Gastrocnemius medialis (tissue), 4 donors: ENCODE measurements at regions not wholly inside any gene's neighbourhood (a gene's known extent, or its start where the extent isn't known, plus 50 kb on each side); places are given as distances from the start of the nearest gene placed in this dataset.

Experiments
- ATAC-seq, 2 donors: fragments of 150-250 bp; one replicate each; pipeline ENCODE4 v1.9.1; 2016
- DNase-seq, 2 donors: peaks; one replicate each; pipeline ENCODE4 v3.0.0-alpha.2; 2019
- H3K27ac ChIP-seq, 4 donors: fragments of 200-600 bp; sonication (generic); 1 replicate in 1 of 4; 2 replicates in 3 of 4; pipeline ENCODE4 v1.5.1; 2016 to 2018; ENCODE audit warnings: mild to moderate bottlenecking in 2 of 4, moderate library complexity in 1 of 4
- H3K27me3 ChIP-seq, 3 donors: fragments of 200-600 bp; sonication (generic) in 2 of 3; 1 replicate in 1 of 3; 2 replicates in 2 of 3; pipeline versions ENCODE4 v1.5.1 to v1.6.0; 2016 to 2019; ENCODE audit warnings: mild to moderate bottlenecking in 1 of 3, moderate library complexity in 1 of 3
- H3K36me3 ChIP-seq, 2 donors: fragments of 200-600 bp; sonication (generic) in 1 of 2; one replicate each; pipeline ENCODE4 v1.5.1; 2017 to 2018
- H3K4me1 ChIP-seq, 2 donors: fragments of 200-600 bp; sonication (generic) in 1 of 2; one replicate each; pipeline ENCODE4 v1.5.1; 2016 to 2017; ENCODE audit warnings: mild to moderate bottlenecking in 2 of 2
- H3K4me3 ChIP-seq, 4 donors: fragments of 200-600 bp; sonication (generic) in 3 of 4; 1 replicate in 1 of 4; 2 replicates in 3 of 4; pipeline ENCODE4 v1.5.1; 2016 to 2019; ENCODE audit warnings: mild to moderate bottlenecking in 2 of 4
- H3K9me3 ChIP-seq, 3 donors: fragments of 200-600 bp; sonication (generic) in 2 of 3; 1 replicate in 1 of 3; 2 replicates in 2 of 3; pipeline ENCODE4 v1.5.1; 2016 to 2019
- POLR2A ChIP-seq, 2 donors: fragments of 450-650 bp; IDR thresholded peaks; one replicate each; pipeline ENCODE4 v1.6.1; 2017; ENCODE audit warnings: antibody characterized with exemption in 2 of 2, mild to moderate bottlenecking in 2 of 2, moderate library complexity in 2 of 2
- in situ Hi-C, 4 donors: fragments of 200-750 bp; cut with MboI; loops; one replicate each; pipeline versions ENCODE4 v1.15.0 to v1.8.0; 2017; ENCODE audit warnings: low sequenced_read_pairs in 4 of 4
- intact Hi-C: fragments of 100-400 bp; cut with DNase I; formaldehyde crosslinking; loops from one replicate; pipeline ENCODE4 v1.15.1; 2023; ENCODE audit warnings: low total_unique reads
- TF ChIP-seq, protein P1 (sequence below), 5 experiments: fragments of 450-650 bp in 3 of 5; fragments of 200-600 bp in 2 of 5; sonication (generic) in 2 of 5; IDR thresholded peaks in 4 of 5; conservative IDR thresholded peaks in 1 of 5; 1 replicate in 4 of 5; 2 replicates in 1 of 5; pipeline ENCODE4 v1.5.1; 2016 to 2019; ENCODE audit warnings: antibody characterized with exemption in 5 of 5, mild to moderate bottlenecking in 3 of 5, moderate library complexity in 3 of 5

DNA sequence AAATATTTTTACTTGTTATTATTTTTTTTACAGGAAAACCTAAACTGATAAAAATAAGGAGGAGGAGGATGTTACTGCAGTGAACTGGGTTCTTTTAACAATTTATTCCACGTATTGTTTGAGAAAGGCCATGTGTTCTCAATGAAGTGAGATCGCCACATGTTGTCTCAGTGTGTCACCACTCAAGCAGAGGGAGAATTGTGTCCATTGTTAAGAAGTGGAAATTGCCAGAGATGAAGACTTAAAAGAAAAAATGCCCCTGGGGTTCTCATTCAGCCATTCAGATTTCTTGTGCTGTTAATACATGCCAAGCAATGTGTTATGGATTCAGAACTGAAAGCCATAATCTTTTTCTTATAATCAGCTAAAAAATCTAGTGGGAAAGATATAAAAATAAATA is 297.1 kb downstream of the NSUN3 start:
- intact Hi-C loops = no loop called here
- TF ChIP-seq POLR2A (IDR thresholded peaks at IDR 0.05) = no peak
- no peaks in the 10 kb centered on the region for H3K36me3 ChIP-seq
- no peaks in the 10 kb centered on the region for H3K27me3 ChIP-seq
- no peak for ATAC-seq
- H3K9me3 ChIP-seq = no peaks in the 10 kb centered on the region
- H3K4me1 ChIP-seq = no peaks in the 10 kb centered on the region
- H3K4me3 ChIP-seq = no peak overlapping the region
- in situ Hi-C loops = no loop called here
- DNase-seq = no peak
- H3K27ac ChIP-seq = no peak overlapping the region

DNA sequence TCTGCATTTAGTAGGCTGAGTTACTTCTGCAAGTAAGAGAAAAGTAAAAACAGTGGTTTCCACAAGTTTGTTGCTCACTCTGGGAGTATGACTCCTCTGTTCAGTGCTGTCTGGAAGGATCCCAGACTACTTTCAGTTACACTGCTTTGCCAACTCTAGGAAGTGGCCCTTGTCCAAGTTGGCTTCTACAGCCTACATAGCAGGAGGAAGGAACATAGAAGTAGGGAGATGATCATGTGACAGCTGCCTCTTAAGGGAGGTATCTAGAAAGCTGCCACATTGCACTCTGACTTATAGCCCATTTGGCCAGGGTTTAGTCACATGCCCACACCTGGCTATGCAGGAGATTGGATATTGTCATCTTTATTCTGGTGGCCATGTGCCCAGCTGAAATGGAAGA is 298.1 kb downstream of the NSUN3 start:
- H3K27ac ChIP-seq = no peak overlapping the region
- H3K9me3 ChIP-seq = no peaks in the 10 kb centered on the region
- intact Hi-C loops = no loop called here
- no peaks in the 10 kb centered on the region for H3K4me1 ChIP-seq
- H3K27me3 ChIP-seq = no peaks in the 10 kb centered on the region
- H3K4me3 ChIP-seq = no peak overlapping the region
- H3K36me3 ChIP-seq = no peaks in the 10 kb centered on the region
- in situ Hi-C loops = no loop called here
- ATAC-seq (peak in 1 of 2 donors; percentile 26), DNase-seq (peak in 1 of 2 donors; percentile 29)
- TF ChIP-seq, protein P1, sequence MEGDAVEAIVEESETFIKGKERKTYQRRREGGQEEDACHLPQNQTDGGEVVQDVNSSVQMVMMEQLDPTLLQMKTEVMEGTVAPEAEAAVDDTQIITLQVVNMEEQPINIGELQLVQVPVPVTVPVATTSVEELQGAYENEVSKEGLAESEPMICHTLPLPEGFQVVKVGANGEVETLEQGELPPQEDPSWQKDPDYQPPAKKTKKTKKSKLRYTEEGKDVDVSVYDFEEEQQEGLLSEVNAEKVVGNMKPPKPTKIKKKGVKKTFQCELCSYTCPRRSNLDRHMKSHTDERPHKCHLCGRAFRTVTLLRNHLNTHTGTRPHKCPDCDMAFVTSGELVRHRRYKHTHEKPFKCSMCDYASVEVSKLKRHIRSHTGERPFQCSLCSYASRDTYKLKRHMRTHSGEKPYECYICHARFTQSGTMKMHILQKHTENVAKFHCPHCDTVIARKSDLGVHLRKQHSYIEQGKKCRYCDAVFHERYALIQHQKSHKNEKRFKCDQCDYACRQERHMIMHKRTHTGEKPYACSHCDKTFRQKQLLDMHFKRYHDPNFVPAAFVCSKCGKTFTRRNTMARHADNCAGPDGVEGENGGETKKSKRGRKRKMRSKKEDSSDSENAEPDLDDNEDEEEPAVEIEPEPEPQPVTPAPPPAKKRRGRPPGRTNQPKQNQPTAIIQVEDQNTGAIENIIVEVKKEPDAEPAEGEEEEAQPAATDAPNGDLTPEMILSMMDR (IDR thresholded peaks at IDR 0.05 in 4 of 5, conservative IDR thresholded peaks at IDR 0.05 in 1 of 5) = no peak
- no peak for TF ChIP-seq POLR2A (IDR thresholded peaks at IDR 0.05)

DNA sequence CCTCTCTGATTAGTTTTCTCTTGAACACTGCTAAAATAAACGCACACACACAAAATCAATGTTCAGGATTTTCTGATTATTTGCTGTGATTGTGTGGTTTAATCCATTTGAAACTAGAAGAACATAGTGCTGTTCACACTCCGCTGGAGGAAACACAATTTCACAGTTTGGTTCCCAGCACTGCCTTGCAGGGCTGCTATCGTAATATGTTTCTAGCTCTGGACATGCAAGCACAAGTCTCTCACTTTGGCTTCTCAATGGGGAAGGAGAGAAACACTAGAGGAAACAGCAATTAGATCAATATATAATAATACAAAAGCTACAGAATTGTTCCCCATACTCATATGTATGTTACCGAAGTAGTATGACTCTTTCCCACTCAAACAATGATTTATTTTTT is 299.5 kb downstream of the NSUN3 start:
- no peak for TF ChIP-seq POLR2A (IDR thresholded peaks at IDR 0.05)
- TF ChIP-seq, protein P1 (IDR thresholded peaks at IDR 0.05 in 4 of 5, conservative IDR thresholded peaks at IDR 0.05 in 1 of 5) = no peak
- H3K9me3 ChIP-seq = no peaks in the 10 kb centered on the region
- intact Hi-C loops = no loop called here
- H3K4me3 ChIP-seq = no peak overlapping the region
- in situ Hi-C loops = no loop called here
- H3K36me3 ChIP-seq = no peaks in the 10 kb centered on the region
- ATAC-seq (no peak), DNase-seq (no peak)
- no peak overlapping the region for H3K27ac ChIP-seq
- no peaks in the 10 kb centered on the region for H3K27me3 ChIP-seq
- H3K4me1 ChIP-seq = no peaks in the 10 kb centered on the region

DNA sequence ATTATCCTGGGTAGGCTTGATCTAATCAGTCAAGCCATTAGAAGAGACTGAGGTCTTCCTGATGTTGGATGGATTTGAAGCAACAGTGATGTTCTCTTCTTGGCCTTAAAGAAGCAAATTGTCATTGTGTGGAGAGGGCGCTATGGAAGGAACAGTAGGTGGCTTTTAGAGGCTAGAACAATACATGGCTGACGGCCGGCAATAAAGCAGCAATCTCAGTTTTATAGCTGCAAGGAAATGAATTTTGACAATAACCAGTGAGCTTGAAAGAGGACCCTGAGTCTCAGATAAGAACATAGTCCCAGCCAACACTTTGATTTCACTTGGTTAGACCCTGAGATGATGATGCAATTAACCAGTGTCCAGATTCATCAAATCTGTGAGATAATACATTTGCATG is 302.1 kb downstream of the NSUN3 start:
- ATAC-seq = no peak
- no peaks in the 10 kb centered on the region for H3K9me3 ChIP-seq

DNA sequence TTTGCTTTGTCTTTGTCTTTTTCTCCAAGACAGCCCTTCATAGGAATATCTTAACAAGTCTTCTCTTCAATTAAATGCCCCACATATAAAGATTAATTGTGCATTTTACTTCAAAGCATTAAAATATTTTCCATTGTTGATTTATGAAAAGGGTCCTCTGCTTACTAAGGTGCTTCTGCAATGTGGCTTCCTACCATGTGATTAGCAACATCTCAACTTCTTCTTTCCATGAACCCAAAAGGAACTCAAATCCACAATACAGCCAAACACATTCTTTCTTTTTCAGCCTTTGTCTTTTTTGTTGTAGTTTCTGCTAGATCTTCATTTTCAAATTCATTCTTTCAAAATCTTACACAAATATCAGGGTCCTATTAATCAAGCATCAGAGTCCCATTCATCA is 309.2 kb downstream of the NSUN3 start:
- no peak for DNase-seq
- no peak for TF ChIP-seq POLR2A (IDR thresholded peaks at IDR 0.05)
- TF ChIP-seq, protein P1 (IDR thresholded peaks at IDR 0.05 in 4 of 5, conservative IDR thresholded peaks at IDR 0.05 in 1 of 5) = no peak
- no peaks in the 10 kb centered on the region for H3K4me1 ChIP-seq
- H3K9me3 ChIP-seq = no peaks in the 10 kb centered on the region
- no peak overlapping the region for H3K4me3 ChIP-seq
- no peaks in the 10 kb centered on the region for H3K27me3 ChIP-seq
- intact Hi-C loops = no loop called here
- H3K27ac ChIP-seq = no peak overlapping the region
- no peaks in the 10 kb centered on the region for H3K36me3 ChIP-seq
- in situ Hi-C loops = no loop called here
- ATAC-seq = no peak

More for the DNA sequence above, 302.1 kb downstream of the NSUN3 start:
- no peaks in the 10 kb centered on the region for H3K36me3 ChIP-seq
- TF ChIP-seq, protein P1 (IDR thresholded peaks at IDR 0.05 in 4 of 5, conservative IDR thresholded peaks at IDR 0.05 in 1 of 5) = no peak
- no peak for TF ChIP-seq POLR2A (IDR thresholded peaks at IDR 0.05)
- H3K27me3 ChIP-seq = no peaks in the 10 kb centered on the region
- no peak overlapping the region for H3K27ac ChIP-seq
- no peaks in the 10 kb centered on the region for H3K4me1 ChIP-seq
- no peak for DNase-seq
- no peak overlapping the region for H3K4me3 ChIP-seq
- intact Hi-C loops (no loop called here), in situ Hi-C loops (no loop called here)
